SKM-1 (cell line): ENCODE measurements at regions not wholly inside any gene's neighbourhood (a gene's known extent, or its start where the extent isn't known, plus 50 kb on each side); places are given as distances from the start of the nearest gene placed in this dataset.

ENCODE experiments used
- DNase-seq: peaks from one replicate; lab custom pipeline; 2025; ENCODE audit not compliant: unreplicated experiment; lab: John Stamatoyannopoulos, UW

- no peak for DNase-seq
These were observed 105.1 kb downstream of the TRMT11 start for GRCh38 chr6:126091466-126091865.

DNA sequence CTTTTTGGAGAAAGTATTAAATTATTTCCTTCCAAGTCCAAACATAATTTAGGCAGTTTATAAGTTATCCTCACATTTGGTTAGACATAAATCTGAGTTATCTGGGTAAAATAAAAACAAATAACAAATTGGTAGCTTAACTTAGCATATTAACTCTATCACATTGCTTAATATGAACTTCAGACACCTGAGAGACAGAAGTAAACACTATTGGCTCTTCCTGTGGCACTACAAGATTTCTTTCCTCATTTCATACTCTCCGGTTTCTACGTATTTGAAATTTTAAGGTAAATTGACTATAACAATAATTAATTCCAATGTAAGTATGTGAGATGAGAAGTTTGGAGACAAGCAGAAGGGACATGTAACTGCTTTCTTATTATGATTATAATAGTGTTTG lies 106.8 kb downstream of the TRMT11 start:
- DNase-seq = no peak

GRCh38 chr6:126094411-126094810 lies 108.1 kb downstream of the TRMT11 start:
- DNase-seq = no peak

- DNase-seq = no peak
These were observed 114.0 kb downstream of the TRMT11 start for GRCh38 chr6:126100386-126100785.

DNA sequence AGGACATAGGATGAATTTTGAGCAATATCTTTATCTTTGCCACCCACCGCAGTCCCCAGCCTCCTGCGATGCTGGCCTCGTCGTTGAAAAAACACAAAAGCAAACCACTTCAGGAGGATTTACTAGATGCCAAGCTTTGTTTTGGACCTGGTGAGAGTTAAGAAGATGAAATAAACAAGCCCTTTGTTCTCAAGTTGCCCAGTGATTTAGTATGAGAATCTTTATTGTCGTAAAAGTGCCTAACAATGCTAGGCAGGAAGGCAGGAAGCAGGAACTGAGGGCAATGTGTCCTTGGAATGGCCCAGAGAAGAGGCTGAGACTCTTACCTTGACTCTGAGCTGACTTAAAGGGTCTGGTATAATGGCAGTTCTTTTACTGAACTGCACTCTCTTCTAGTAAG lies 116.0 kb downstream of the TRMT11 start:
- DNase-seq = no peak

DNA sequence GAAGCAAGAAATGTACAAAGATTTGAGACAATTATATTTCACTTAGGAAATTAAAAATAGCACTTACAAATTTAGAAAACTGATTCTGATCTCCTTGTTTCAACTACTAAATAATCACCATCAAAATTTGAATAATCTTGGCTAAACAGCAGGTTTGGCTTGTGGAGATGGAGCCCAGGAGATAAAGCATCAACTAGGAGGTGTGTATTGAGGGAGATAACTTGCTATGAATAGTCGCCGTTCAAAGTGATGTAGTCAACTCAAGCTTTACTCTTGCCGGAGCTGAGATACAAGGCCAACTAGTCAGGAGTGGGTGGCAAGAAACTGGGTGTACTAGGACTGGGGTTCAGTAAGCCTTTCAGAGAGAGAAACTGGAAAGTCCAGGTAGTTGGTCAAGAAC lies 117.7 kb downstream of the TRMT11 start:
- no peak for DNase-seq

DNA sequence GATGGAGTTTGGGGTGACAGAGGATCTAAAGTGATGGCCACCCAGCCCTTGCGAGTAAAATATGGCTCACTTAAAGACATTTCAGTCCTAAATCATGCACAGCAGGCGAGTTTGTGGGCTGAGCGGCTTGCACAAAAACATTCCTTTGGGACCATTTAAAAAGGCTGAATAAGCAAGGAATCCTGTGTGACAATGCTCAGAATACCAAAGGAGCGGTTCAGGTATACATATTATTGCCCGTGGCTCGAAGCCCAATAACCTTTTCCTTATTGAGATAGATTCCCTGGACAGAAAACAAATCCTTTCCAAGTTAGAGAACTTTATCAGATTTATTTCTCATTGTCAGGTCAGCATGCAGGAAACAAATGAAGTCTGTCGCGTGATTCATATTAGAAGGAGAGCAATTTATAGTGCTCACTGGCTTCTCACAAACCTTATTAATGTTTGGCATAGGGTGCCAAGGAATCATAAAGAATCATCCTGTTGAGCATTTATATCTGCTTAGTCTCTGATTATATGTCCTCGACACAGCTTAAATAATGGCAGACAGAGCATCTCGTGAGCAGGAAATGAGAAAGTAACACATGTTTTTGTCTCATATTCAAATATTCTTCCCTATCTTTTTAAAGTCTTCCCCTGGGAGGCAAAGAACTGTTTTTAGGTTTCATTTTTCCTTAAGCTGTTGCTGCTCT lies 121.3 kb downstream of the TRMT11 start:
- DNase-seq = no peak

DNA sequence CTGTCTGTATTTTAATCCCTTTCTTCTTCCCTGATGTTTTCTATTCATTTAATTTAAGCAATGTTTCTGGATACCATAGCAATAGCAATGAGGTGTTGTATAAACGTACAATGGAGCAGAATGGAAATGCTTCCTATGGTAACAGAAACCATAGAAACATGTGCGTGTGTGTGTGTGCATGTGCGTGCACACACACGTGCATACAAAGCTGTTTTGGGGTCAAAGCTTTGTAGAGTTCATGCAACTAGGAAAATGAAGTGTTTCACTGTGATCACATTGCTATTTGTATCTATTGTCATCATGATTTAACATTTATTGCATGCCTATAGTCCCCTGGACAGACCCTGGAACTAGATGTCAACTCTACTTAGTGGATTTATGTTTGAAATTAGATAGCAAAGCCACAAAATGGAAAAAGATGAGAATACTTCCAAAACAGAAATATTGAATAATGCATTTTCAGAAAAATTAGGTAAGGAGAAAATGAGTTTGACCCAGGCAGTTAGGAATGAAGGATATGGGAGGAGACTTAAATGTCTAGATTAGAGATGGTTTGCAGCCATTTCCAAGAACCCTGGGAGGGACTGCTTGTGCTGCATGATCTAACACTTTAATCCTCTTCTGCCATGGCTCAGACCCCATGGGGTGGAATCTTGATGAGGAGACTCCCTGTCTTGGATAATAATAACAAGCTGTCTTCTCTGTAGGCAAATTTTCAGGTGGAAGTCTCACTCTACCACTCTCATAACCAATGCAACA lies 124.4 kb downstream of the TRMT11 start:
- DNase-seq = no peak

DNA sequence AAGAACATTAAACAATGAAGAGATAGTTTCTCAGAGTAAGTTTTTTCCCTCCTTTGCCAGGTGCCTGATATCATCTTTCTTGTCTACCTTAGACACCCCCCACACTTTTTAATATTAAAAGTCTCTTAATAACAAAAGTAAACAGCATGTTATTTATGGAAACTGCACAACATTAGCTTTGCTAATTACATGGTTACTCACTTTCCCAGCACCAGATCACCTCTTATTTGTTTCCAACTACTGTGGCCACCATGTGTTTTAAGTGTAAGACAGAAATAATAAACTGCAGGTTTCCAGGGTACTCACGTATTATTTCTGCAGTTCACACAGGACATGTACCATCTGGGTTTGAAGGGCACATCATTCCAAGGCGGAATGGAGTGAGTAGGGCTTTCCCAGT lies 125.0 kb downstream of the TRMT11 start:
- no peak for DNase-seq

- no peak for DNase-seq
These were observed 125.9 kb downstream of the TRMT11 start for GRCh38 chr6:126112171-126112632.

DNA sequence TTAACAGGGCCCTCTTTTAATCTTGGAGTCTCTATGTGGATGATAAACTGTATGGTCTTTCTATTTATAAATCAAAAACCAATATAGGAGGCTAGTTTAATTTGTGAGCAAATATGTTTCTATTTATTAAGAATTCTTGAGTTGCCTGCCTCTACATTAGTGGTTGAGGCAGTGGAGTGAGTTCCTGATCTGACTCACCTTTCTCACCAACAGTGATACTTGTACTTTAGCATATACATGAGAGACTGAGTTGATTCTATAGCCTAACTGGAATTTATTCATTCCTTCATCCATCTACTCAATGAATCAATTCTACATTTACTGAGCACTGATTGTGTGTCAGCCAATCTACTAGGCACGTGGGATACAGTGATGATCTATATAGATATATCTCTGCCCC lies 126.9 kb downstream of the TRMT11 start:
- DNase-seq = no peak

- no peak for DNase-seq
These were observed 130.9 kb downstream of the TRMT11 start for GRCh38 chr6:126117251-126117650.

- DNase-seq = no peak
These were observed 131.9 kb downstream of the TRMT11 start for GRCh38 chr6:126118058-126118755.

GRCh38 chr6:126118936-126119335 lies 132.6 kb downstream of the TRMT11 start:
- no peak for DNase-seq

GRCh38 chr6:126123226-126123625 lies 136.9 kb downstream of the TRMT11 start:
- DNase-seq = no peak

GRCh38 chr6:126127659-126128058 lies 141.3 kb downstream of the TRMT11 start:
- DNase-seq = no peak

GRCh38 chr6:126131246-126131645 lies 144.9 kb downstream of the TRMT11 start:
- no peak for DNase-seq

DNA sequence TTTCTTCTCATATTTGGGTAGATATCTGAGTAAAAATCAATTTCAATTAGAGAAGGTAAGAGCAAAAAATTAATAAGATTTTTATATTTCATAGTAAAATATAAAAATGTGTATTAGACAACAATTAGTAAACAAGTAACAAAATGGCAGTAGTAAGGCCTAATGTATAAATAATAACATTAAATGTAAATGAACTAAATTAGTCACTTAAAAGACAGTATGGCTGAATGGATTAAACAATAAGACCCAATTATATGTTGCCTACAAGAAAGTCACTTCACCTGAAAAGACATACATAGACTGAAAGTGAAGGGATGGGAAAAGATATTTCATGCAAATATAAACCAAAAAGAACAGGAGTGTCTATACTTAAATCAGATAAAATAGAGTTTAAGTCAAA lies 147.6 kb downstream of the TRMT11 start:
- no peak for DNase-seq

GRCh38 chr6:126134491-126134890 lies 148.2 kb downstream of the TRMT11 start:
- DNase-seq = no peak

DNA sequence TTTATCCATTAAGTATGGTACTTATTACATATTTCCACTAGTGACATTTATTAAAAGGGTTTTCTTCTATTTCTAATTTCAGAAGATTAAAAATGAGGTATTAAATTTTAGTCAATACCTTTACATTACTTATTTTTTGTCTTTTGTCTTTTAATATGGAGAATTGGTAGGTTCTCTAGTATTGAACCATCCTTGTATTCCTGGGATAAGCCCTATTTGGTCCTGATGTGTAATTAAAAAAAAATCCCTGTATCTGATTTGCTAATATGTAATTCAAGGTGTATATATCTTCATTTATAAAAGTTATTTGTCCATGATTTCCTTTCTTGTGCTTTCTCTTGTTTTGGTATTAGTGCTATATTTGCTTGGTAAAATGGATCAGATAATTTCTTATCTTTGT lies 153.7 kb downstream of the TRMT11 start:
- DNase-seq = no peak

- DNase-seq = no peak
These were observed 157.5 kb downstream of the TRMT11 start for GRCh38 chr6:126143761-126144251.

- no peak for DNase-seq
These were observed 159.0 kb downstream of the TRMT11 start for GRCh38 chr6:126145351-126145750.
